ENCODE measurements at regions not wholly inside any gene's neighbourhood (a gene's known extent, or its start where the extent isn't known, plus 50 kb on each side); places are given as distances from the start of the nearest gene placed in this dataset.

- no peak for DNase-seq
Measured at GRCh38 chr12:92029902-92030586, 115.6 kb downstream of the BTG1 start.

- DNase-seq = no peak
Measured at GRCh38 chr12:92029136-92029535, 116.5 kb downstream of the BTG1 start.

- DNase-seq = peak; percentile 61
Measured at GRCh38 chr12:92028441-92028709, 117.3 kb downstream of the BTG1 start.

- DNase-seq = no peak
Measured at GRCh38 chr12:92027701-92028440, 117.8 kb downstream of the BTG1 start.

- DNase-seq = no peak
Measured at GRCh38 chr12:92027243-92027642, 118.4 kb downstream of the BTG1 start.

- no peak for DNase-seq
Measured at GRCh38 chr12:92025462-92026207, 120.0 kb downstream of the BTG1 start.

GRCh38 chr12:92022093-92022492, 123.6 kb downstream of the BTG1 start:
- DNase-seq = no peak

GRCh38 chr12:92021666-92022035, 124.0 kb downstream of the BTG1 start:
- DNase-seq = no peak

GRCh38 chr12:92020983-92021665, 124.5 kb downstream of the BTG1 start:
- peak; percentile 49 for DNase-seq

- DNase-seq = no peak
Measured at GRCh38 chr12:92019491-92020277, 126.0 kb downstream of the BTG1 start.

- DNase-seq = no peak
Measured at GRCh38 chr12:92012691-92013090, 133.0 kb downstream of the BTG1 start.

- no peak for DNase-seq
Measured at GRCh38 chr12:92010853-92011701, 134.6 kb downstream of the BTG1 start.

- no peak for DNase-seq
Measured at GRCh38 chr12:92010368-92010767, 135.3 kb downstream of the BTG1 start.

- no peak for DNase-seq
Measured at GRCh38 chr12:92008345-92008744, 137.3 kb downstream of the BTG1 start.

GRCh38 chr12:92007787-92008186, 137.9 kb downstream of the BTG1 start:
- DNase-seq = no peak

GRCh38 chr12:92003701-92004100, 141.9 kb downstream of the BTG1 start:
- DNase-seq = no peak

- DNase-seq = no peak
Measured at GRCh38 chr12:92002673-92003382, 142.8 kb downstream of the BTG1 start.

GRCh38 chr12:92002195-92002649, 143.4 kb downstream of the BTG1 start:
- no peak for DNase-seq

- DNase-seq = no peak
Measured at GRCh38 chr12:92000597-92000996, 145.0 kb downstream of the BTG1 start.

GRCh38 chr12:91999823-92000222, 145.8 kb downstream of the BTG1 start:
- no peak for DNase-seq

- DNase-seq = no peak
Measured at GRCh38 chr12:91998316-91998715, 147.3 kb downstream of the BTG1 start.
